NCI-H2029 treated with DMSO at 0.1 percent for 48 hours (cell line): ENCODE measurements at regions not wholly inside any gene's neighbourhood (a gene's known extent, or its start where the extent isn't known, plus 50 kb on each side); places are given as distances from the start of the nearest gene placed in this dataset.
"Not testable (repeated sequence)": the region's sequence is repeated elsewhere in the genome, so short reads cannot be mapped to it uniquely, and the experiment has no call there.

Source experiments
- DNase-seq: peaks from one replicate; lab custom pipeline; 2025; lab: John Stamatoyannopoulos, UW

DNA sequence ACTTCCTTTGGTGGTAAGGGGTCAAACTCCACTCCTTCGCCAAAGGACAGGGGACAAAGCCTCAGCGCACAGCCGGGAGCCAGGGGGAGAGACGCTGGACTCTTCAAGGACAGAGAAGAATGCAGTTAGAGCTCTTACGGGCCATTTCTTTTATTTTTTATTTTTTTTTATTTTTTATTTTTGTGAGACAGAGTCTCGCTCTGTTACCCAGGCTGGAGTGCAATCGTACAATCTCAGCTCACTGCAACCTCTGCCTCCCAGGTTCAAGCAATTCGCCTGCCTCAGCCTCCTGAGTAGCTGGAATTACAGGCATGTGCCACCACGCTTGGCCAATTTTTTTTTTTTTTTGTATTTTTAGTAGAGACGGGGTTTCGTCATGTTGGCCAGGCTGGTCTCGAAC is 93.2 kb upstream of the RPH3AL start, which contains the start of gene RFLNB:
TSS of gene RFLNB (minus strand) at position 101 of the 400 bp plus-strand sequence.
- not testable (repeated sequence) for DNase-seq

DNA sequence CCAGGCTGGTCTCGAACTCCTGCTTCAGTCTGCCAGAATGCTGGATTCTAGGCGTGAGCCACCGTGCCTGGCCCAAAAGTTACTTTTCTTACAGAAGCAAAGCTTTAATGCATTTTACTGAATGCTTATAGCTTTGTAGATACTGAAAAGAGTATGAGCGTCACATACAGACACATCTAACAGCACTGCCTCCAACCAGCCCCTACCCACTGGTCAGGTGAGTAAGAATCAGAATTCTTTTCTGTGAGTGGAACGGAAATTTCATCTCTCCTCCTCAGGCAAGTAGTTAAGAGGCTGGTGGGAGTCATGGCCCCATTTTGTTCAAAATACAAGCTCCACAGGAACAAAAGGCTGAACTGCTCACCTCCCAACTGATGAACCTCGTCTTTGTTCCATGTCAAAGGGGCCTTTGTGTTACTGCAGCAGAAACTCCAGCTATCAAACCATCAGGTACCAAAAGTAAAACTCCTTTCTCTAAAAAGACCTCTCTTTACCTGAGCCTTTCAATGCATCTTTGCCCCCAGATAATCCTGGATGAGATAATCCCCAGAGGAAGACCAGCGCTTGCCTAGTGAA is 92.4 kb upstream of the RPH3AL start:
- DNase-seq, result no peak

DNA sequence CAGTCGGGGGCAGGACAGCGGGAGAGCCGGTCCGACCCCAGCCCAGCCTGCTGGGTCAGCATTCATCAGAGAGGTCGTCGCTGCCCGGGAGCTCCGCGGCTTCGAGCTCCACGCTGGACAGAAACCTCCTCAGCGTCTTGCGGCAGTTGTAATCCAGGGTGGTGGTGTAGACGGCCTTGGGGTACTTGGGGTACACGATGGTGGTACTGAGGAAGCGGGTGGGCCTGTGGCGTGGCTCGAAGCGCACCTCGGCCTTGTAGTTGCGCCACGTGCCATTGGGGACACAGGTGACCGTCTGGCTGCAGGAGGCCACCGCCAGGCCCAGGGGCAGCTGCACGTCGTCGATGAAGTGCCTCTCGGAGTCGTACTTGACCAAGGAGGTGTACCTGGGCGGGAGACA is 90.5 kb upstream of the RPH3AL start:
- no peak for DNase-seq

DNA sequence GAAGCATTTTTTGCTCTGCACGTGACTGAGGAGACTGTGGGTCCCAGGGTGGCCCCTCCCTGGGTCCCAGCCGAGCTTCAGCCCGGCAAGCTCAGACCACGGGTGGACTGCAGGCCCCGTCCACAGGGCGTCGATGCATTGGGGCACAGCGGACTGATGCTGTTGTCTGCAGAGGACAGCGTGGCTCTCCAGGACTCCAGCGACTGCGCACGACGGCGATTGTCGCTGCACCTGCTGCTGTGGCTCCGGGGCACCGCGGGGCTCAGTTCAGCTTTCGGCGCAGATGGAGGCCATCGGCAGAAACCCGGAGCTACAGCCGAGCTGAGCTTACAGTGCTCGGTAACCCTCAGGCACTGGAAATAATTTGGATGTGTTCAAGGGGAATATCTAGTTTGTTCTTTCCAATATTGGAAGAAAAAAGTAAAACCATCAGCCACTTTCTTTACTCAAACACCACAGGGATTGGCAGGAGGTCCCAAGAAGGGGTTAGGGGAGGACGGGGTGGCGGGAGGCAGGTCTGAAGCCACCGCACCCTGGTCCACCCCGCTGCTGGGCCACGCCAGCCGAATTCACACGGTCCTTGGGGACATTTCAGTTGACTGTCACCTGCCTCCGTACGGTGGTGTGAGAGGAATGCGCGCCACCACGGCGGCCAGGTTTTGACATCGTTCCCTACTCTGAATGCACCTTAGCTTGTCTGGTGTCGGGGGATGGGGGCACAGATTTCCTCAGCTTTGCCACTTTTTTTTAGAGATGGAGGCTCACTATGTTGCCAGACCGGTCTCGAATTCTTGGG is 88.7 kb upstream of the RPH3AL start:
- DNase-seq, result no peak

DNA sequence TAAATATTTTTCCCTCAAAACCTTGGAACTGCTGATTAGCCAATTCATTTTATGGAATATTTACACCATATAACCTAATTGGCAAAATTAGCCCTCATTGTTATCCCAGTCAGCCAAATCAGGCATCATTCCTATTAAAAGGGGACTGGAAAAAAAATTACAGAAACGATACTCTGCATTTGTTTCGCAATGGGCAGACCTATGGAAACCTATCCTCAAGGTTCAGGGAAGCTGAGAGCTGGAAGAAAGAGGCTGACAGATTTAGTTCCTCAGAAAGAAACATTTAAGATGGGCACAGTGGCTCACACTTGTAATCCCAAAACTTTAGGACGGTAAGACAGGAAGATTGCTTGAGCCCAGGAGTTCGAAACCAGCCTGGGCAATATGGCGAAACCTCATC is 85.6 kb upstream of the RPH3AL start:
- no peak for DNase-seq

DNA sequence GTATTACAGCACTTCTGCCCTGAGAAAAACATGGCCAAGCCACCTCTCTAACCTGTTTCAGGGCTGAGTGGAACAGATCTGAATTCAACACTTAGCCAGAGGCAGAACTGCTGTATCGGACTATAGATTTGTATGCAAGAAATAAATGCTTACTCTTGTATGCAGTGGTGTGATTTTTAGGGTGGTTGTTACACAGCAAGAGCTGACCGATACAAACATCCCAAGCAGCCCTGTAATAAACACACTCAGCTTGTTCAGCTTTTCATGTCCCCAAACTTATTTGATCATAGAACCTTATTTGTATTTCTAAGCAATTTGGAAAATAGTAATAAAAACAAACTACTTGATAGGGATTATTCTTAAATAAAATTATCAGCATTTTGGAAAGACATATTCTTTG is 84.9 kb upstream of the RPH3AL start:
- DNase-seq, result no peak

DNA sequence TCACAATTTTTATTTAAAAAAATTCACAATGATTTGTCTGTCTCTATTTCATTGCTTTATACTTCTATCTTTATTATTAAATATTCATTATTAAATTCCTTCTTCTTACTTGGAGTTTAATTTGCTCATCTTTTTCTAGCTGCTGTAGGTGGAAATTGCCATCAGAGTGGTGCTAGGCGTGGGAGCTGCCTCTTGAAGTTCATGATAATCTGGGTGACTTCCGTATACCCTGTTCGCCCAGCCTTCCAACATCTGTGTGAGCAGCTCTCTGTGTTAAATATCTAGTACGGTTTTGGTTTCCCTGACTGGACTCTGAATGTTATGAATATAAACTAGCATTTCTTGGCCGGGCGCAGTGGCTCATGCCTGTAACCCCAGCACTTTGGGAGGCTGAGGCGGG is 84.0 kb upstream of the RPH3AL start:
- DNase-seq, result no peak

DNA sequence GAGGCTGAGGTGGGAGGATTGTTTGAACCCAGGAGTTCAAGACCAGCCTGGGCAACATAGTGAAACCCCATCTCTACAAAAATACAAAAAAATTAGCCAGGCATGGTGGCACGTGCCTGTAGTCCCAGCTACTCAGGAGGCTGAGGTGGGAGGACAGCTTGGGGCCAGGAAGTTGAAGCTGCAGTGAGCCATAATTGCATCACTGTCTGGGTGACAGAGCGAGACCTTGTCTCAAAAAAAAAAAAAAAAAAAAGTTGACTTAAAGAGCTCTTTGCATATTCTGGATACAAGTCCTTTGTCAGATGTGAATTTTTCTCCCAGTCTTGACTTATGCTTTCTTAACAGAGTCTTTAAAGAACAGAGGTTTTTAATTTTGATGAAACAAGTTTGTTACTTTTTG is 79.9 kb upstream of the RPH3AL start:
- DNase-seq, result not testable (repeated sequence)

DNA sequence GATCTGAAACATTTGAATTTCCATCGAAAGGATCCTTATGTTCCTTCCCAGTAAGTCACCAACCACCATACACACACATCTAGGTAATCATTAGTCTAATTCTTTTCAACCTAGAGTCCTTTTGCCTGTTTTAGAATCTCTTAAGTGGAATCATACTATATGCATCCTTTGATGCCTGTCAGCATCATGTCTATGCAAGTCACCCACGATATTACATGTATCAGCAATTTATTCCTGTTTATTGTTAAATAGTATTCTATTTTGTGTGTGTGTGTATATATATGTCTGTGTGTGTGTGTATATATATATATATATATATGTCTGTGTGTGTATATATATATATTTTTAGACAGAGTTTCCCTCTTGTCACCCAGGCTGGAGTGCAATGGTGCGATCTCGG is 78.9 kb upstream of the RPH3AL start:
- no peak for DNase-seq

DNA sequence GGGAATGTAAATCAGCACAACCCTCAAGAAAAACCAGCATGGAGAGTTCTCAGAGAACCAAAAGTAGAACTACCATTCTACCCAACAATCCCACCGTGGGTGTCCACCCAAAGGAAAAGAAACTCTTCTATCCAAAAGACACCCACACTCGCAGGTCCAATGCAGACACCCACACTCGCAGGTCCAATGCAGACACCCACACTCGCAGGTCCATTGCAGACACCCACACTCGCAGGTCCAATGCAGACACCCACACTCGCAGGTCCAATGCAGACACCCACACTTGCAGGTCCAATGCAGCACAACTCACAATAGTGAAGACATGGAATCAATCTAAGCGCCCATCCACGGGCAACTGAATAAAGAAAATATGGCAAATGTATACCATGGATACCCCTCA is 77.0 kb upstream of the RPH3AL start:
- DNase-seq, result no peak

DNA sequence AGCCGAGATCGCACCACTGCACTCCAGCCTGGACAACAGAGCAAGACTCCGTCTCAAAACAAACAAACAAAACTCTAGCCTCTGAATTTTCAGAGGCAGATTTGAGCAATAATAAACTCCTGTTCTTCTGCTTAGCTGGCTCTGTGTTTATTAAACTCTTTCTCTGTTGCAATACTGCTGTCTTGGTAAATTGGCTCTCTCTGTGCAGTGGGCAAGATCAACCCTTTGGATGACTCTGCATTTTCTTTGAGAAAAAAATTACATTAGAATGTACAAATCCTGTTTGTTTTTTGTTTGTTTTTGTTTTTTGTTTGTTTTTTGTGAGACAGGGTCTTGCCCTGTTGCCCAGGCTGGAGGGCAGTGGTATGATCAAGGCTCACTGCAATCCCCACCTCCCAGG is 75.8 kb upstream of the RPH3AL start:
- DNase-seq, result no peak

DNA sequence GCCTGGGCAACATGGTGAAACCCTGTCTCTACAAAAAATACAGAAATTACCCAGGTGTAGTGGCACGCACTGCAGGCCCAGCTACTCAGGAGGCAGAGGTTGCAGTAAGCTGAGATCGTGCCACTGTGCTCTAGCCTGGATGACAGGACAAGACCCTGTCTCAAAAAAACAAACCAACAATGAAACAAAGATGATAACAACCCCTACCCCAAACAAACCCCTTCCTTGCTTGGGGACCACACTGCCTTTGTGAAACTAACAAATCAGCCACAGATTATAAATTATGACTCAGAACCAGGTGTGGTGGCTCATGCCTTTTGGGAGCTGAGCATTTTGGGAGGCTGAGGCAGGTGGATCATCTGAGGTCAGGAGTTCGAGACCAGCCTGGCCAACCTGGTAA is 75.3 kb upstream of the RPH3AL start:
- DNase-seq, result no peak

DNA sequence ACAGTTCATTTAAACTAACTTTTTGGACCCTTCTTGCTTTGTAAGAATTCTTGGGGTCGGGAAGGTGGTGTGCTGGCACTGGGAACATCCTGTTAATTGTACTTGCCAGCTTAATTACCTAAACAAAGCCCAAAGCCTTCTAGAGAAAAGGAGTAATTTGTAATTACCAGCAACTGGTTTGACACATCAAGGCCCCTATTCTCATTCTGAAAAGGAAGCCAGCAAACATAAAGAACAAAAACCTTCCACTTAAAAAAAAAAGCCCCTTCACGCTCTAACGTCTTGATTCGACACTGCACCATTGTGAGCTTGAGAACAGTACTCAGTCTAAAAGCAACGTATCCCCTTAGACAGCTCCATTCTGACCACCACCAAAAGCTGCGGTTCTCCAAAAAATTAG is 74.7 kb upstream of the RPH3AL start:
- DNase-seq, result no peak

DNA sequence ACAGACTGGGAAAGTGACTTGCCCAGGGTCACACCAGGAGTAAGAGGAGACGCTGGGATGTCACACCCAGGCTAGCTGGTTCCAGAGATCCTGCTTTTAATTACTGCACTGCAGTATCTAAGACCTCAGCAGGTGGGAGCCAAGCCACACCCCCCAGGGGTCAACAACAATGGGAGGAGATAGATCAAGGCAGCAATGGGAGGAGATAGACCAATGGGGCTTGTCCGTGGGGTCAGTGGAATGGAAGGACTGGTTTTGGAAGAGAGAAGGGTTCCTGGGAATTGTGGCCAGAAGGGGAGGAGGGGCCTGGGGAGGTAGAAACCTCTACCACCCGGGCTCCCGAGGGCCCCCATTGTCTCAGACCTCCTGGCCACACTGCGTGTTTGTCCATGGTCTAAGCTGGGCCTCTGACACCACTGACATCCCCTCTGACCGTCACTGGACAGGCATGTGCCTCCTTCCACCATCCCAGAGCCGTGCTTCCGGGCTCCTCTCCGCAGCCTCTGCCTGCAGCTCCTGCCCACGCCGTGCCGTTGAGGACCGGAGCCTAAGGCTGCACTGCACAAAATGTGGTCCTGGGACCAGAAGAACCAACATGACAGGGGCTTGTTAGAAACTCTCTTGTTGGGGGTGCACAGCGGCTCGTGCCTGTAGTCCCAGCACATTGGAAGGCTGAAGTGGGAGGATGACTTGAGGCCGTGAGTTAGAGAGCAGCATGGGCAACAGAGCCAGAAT is 69.8 kb upstream of the RPH3AL start:
- no peak for DNase-seq

DNA sequence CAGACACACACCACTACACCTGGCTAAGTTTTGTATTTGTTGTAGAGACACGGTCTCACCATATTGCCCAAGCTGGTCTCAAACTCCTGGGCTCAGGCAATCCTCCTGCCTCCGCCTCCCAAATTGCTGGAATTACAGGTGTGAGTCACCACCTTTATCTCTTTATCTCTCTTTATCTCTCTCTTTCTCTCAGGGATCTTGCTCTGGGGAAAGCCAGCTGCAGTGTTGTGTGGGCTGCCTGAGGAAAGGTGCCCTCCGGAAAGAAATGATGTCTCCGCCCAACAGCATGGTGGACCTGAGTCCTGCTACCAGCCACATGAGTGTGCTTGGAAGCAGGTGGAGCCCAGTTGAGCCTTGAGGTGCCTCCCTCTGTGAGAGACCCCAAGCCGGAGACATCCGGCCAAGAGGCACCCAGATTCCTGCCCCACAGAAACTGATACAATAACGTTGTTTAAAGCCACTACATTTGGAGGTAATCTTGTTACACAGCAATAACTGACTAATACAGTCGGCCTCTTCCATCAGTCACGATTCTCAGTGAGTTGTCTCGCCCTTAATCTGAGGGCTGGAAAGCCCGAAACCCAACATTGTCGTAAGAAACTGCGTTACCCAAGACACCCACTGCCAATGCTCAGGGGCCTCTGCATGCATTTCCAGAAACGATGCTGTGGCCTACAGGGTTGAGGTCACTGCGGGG is 68.0 kb upstream of the RPH3AL start:
- DNase-seq, result no peak

DNA sequence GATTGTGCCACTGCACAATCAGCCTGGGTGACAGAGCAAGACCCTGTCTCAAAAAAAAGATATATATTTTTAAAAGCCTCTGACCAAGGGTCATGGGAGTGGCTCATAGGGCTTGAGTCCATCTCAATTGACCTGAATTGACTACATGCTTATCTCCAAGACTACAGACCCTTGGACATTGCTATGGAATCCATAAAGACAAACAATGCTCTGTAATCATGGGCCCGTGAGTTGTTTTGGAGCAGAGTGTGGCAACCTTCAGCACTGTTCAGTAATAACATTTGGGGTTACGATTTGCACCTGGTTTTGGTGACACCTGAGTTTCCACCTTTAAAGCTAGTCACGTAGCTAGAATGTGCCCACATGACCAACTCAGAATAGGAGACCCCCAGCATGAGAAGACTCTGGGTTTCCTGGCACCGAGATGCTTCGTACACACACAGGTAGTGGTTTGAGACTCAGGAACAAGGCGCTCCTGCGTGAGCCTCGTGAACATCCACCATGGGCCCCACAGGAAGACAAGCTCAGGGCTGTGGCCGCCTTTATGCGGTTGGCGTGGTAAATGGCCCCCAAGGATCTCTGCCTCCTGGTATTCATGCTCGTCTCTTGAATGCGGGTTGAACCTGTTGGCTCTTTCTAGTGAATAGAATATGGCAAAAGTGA is 66.6 kb upstream of the RPH3AL start:
- DNase-seq, result no peak

DNA sequence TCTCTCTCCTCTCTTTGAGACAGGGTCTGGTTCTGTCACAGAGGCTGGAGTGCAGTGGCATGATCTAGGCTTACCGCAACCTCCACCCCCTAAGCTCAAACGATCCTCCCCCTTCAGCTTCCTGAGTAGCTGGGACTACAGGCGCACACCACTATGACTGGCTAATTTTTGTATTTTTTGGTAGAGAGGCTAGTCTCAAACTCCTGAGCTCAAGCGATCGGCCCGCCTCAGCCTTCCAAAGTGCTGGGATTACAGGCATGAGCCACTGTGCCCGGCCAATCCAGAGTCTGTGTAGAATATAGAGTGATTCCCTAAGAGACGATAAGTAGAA is 65.8 kb upstream of the RPH3AL start:
- no peak for DNase-seq

DNA sequence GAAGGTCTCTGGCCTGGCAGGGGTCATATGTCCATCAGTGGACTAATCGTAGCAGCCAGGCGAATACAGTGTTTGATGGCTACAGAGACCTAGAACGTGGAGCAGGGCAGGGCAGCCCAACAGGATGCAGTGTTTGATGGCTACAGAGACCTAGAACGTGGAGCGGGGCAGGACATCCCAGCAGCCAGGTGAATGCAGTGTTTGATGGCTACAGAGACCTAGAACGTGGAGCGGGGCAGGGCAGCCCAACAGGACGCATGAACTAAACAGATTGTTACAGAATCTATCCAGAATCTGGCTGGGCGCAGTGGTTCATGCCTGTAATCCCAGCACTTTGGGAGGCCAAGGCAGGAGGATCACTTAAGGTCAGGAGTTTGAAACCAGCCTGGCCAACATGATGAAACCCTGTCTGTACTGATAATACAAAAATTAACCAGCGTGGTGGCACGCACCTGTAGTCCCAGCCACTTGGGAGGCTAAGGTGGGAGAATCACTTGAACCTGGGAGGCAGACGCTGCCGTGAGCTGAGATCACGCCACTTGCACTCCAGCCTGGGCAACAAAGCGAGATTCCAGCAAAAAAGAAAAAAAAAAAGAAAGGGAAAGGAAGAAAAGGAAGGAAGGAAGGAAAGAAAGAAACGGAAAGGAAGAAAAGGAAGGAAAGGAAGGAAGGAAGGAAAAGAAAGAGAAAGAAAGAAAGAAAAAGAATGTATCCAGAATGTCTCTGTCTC is 65.2 kb upstream of the RPH3AL start:
- DNase-seq, result no peak

DNA sequence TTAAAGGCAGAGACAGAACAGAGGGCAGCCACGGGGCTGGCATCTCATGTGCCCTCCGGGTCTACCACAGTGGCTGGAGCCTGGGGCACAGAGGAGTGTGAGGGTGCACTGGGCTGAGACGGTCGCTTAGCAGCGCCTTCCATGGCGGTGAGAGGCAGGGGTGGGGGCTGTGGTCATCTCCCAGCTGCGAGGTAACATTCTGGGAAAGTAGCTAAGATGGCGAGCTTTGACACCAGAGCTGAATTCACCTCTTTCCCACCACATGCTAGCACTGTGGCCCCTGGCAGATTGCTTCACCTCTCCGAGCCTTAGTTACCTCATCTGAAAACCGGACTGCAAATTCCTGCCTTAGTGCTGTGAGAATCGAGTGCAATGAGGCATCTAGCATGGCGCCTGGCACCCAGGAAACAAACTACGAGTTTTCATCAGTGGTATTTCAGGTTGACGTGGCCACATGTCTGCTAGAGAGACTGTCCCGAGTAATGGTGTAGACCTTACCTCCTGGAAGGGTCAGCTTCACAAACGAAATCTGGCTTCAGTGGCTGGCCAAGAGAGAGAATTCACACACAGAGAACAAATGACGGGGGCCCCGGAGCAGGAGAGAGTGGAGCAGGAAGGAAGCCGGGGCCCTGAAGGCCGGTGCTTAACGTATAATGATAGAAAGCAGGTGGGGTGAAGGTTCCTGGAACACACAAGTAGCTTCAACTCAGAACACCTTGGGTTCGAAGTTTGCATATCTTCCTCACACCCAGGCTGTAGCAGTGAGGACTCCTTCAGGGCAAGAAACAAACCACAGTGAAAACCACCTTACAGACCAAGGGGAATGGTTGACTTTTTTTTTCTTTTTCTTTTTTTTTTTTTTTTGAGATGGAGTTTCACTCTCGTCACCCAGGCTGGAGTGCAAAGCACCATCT is 63.9 kb upstream of the RPH3AL start:
- no peak for DNase-seq

DNA sequence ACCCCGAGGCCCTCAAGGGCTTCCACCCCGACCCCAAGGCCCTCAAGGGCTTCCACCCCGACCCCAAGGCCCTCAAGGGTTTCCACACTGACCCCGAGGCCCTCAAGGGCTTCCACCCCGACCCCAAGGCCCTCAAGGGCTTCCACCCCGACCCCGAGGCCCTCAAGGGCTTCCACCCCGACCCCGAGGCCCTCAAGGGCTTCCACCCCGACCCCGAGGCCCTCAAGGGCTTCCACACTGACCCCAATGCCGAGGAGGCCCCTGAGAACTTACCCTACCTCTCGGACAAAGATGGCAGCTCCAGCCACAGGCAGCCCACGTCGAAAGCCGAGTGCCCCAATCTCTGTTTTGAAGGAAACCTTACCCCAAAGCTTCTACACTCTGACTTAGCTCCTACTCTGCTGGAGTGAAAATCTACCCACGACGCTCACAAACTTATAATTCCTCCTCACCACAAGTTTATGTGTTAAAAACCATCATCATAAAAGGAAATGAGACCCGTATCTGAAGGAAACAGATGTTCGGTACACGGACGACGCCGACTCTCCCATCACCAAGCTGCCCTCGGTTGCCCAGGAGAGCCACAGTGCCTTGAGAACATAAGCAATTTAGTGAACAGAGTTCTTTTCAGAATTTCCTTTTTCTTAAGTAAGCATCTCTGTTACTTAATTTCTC is 61.2 kb upstream of the RPH3AL start:
- no peak for DNase-seq
